ENCODE measurements at regions not wholly inside any gene's neighbourhood (a gene's known extent, or its start where the extent isn't known, plus 50 kb on each side); places are given as distances from the start of the nearest gene placed in this dataset.

DNA sequence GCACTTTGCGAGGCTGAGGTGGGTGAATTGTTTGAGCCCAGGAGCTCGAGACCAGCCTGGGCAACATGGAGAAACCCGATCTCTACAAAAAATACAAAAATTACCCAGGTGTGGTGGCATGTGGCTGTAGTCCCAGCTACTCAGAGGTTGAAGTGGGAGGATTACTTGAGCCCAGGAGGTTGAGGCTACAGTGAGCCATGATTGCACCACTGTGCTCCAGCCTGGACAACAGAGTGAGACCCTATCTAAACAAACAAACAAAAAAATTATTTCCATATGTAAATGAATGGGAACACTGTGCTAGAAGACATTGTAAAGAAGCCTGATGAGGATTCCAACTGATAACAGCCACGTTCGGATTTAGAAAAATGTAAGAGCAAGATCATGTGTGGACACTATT, 154.2 kb downstream of the ZFP64 start:
- Histone ChIP-seq H3K4me1 (ENCODE audit: control insufficient read depth, low read length) (no peaks in the 10 kb centered on the region), H3K36me3 (ENCODE audit: control insufficient read depth, low read length) (no peaks in the 10 kb centered on the region)
- TF ChIP-seq, protein P1, sequence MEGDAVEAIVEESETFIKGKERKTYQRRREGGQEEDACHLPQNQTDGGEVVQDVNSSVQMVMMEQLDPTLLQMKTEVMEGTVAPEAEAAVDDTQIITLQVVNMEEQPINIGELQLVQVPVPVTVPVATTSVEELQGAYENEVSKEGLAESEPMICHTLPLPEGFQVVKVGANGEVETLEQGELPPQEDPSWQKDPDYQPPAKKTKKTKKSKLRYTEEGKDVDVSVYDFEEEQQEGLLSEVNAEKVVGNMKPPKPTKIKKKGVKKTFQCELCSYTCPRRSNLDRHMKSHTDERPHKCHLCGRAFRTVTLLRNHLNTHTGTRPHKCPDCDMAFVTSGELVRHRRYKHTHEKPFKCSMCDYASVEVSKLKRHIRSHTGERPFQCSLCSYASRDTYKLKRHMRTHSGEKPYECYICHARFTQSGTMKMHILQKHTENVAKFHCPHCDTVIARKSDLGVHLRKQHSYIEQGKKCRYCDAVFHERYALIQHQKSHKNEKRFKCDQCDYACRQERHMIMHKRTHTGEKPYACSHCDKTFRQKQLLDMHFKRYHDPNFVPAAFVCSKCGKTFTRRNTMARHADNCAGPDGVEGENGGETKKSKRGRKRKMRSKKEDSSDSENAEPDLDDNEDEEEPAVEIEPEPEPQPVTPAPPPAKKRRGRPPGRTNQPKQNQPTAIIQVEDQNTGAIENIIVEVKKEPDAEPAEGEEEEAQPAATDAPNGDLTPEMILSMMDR (IDR thresholded peaks at IDR 0.05; ENCODE audit: low read depth, low read length, poor library complexity, severe bottlenecking), result no peak
- TF ChIP-seq EZH2phosphoT487 (IDR thresholded peaks at IDR 0.05; ENCODE audit: borderline replicate concordance, low read length), result no peak

DNA sequence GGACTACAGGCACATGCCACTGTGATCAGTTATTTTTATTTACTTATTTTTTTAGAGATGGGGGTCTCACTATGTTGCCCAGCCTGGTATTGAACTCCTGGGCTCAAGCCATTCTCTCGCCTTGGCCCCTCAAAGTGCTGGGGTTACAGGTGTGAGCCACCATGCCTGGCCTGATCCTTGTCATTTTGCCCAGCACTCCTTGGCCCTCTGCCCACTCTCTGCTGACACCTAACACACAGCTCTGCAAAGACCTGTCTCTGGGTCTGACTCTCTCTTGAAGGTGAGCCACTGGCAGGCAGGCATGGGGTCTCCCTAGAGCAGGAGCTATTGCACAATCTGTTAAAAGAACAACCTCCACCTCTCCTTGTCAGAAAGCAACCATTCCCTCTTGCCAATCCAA, 155.6 kb downstream of the ZFP64 start:
- Histone ChIP-seq H3K36me3 (ENCODE audit: control insufficient read depth, low read length) (no peaks in the 10 kb centered on the region), H3K4me3 (ENCODE audit: low read length) (no peak overlapping the region), H3K27me3 (ENCODE audit: control insufficient read depth, low read length) (no peaks in the 10 kb centered on the region), H3K9me2 (replicated peaks; ENCODE audit: control insufficient read depth, low read length) (no peaks in the 10 kb centered on the region), H4K20me1 (ENCODE audit: control insufficient read depth, insufficient read depth, low read depth, low read length) (no peaks in the 10 kb centered on the region), H3K27ac (ENCODE audit: low read depth, low read length) (no peak overlapping the region), H3K4me2 (ENCODE audit: low read length) (no peak overlapping the region), H3F3A (ENCODE audit: control insufficient read depth, insufficient read depth) (no peaks in the 10 kb centered on the region), H3K79me2 (ENCODE audit: control insufficient read depth, low read length) (no peaks in the 10 kb centered on the region), H3K9me3 (ENCODE audit: control insufficient read depth, insufficient read depth, low read length) (no peaks in the 10 kb centered on the region), H3K4me1 (ENCODE audit: control insufficient read depth, low read length) (no peaks in the 10 kb centered on the region)
- no peak for TF ChIP-seq EZH2phosphoT487 (IDR thresholded peaks at IDR 0.05; ENCODE audit: borderline replicate concordance, low read length)
- TF ChIP-seq, protein P1 (IDR thresholded peaks at IDR 0.05; ENCODE audit: low read depth, low read length, poor library complexity, severe bottlenecking), result no peak

More for the DNA sequence above, 154.2 kb downstream of the ZFP64 start:
- H3K27me3 ChIP-seq (ENCODE audit: control insufficient read depth, low read length), result no peaks in the 10 kb centered on the region
- no peaks in the 10 kb centered on the region for H3K79me2 ChIP-seq (ENCODE audit: control insufficient read depth, low read length)
- no peaks in the 10 kb centered on the region for H3F3A ChIP-seq (ENCODE audit: control insufficient read depth, insufficient read depth)
- no peak overlapping the region for H3K27ac ChIP-seq (ENCODE audit: low read depth, low read length)
- no peak overlapping the region for H3K4me3 ChIP-seq (ENCODE audit: low read length)
- no peaks in the 10 kb centered on the region for H4K20me1 ChIP-seq (ENCODE audit: control insufficient read depth, insufficient read depth, low read depth, low read length)
- no peak overlapping the region for H3K4me2 ChIP-seq (ENCODE audit: low read length)
- H3K9me2 ChIP-seq (replicated peaks; ENCODE audit: control insufficient read depth, low read length), result no peaks in the 10 kb centered on the region
- no peaks in the 10 kb centered on the region for H3K9me3 ChIP-seq (ENCODE audit: control insufficient read depth, insufficient read depth, low read length)

DNA sequence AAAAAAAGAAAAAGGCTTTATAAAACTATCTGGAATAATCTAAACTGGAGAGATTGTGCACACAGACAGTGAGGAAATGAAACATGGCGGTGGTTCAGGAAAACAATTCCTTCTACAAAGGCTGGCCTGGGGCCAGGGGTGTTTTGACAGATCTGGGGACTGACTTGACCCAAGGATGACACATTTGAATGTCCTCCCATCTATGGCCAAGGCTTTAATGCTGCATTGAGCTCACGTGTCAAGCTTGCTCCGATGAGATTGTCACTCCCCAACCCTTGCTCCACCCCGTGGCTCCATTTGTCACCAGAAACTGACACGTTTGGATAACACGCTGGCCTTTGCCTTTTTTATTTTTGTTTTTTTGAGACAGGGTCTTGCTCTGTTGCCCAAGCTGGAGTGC, 156.1 kb downstream of the ZFP64 start:
- no peak for TF ChIP-seq EZH2phosphoT487 (IDR thresholded peaks at IDR 0.05; ENCODE audit: borderline replicate concordance, low read length)
- TF ChIP-seq, protein P1 (IDR thresholded peaks at IDR 0.05; ENCODE audit: low read depth, low read length, poor library complexity, severe bottlenecking), result no peak
- Histone ChIP-seq H3K9me2 (replicated peaks; ENCODE audit: control insufficient read depth, low read length) (no peaks in the 10 kb centered on the region), H3K79me2 (ENCODE audit: control insufficient read depth, low read length) (no peaks in the 10 kb centered on the region), H3K4me1 (ENCODE audit: control insufficient read depth, low read length) (no peaks in the 10 kb centered on the region), H3K4me3 (ENCODE audit: low read length) (no peak overlapping the region), H3K9me3 (ENCODE audit: control insufficient read depth, insufficient read depth, low read length) (no peaks in the 10 kb centered on the region), H3K27ac (ENCODE audit: low read depth, low read length) (no peak overlapping the region), H3K4me2 (ENCODE audit: low read length) (no peak overlapping the region), H3F3A (ENCODE audit: control insufficient read depth, insufficient read depth) (no peaks in the 10 kb centered on the region), H3K27me3 (ENCODE audit: control insufficient read depth, low read length) (no peaks in the 10 kb centered on the region), H4K20me1 (ENCODE audit: control insufficient read depth, insufficient read depth, low read depth, low read length) (no peaks in the 10 kb centered on the region), H3K36me3 (ENCODE audit: control insufficient read depth, low read length) (no peaks in the 10 kb centered on the region)

DNA sequence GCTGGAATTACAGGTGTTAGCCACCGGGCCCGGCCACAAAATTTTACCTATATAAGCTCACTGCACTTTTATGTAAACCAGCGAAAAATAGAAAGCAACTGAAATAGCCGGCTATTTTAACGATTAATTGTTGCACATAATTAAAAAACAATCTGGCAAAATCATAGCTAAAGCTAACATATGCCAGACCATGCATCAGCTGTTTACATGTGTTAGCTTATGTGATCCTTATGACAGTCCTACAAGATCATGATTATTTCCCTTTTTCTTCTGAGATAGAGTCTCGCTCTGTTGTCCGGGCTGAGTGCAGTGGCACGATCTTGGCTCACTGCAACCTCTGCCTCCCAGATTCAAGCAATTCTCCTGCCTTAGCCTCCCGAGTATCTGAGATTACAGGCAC, 157.0 kb downstream of the ZFP64 start:
- Histone ChIP-seq H4K20me1 (ENCODE audit: control insufficient read depth, insufficient read depth, low read depth, low read length) (no peaks in the 10 kb centered on the region), H3K79me2 (ENCODE audit: control insufficient read depth, low read length) (no peaks in the 10 kb centered on the region), H3K4me1 (ENCODE audit: control insufficient read depth, low read length) (no peaks in the 10 kb centered on the region), H3K36me3 (ENCODE audit: control insufficient read depth, low read length) (no peaks in the 10 kb centered on the region), H3K4me3 (ENCODE audit: low read length) (no peak overlapping the region), H3K9me2 (replicated peaks; ENCODE audit: control insufficient read depth, low read length) (no peaks in the 10 kb centered on the region), H3K27ac (ENCODE audit: low read depth, low read length) (no peak overlapping the region), H3K27me3 (ENCODE audit: control insufficient read depth, low read length) (no peaks in the 10 kb centered on the region), H3K4me2 (ENCODE audit: low read length) (no peak overlapping the region), H3K9me3 (ENCODE audit: control insufficient read depth, insufficient read depth, low read length) (no peaks in the 10 kb centered on the region), H3F3A (ENCODE audit: control insufficient read depth, insufficient read depth) (no peaks in the 10 kb centered on the region)
- TF ChIP-seq EZH2phosphoT487 (IDR thresholded peaks at IDR 0.05; ENCODE audit: borderline replicate concordance, low read length), result no peak
- TF ChIP-seq, protein P1 (IDR thresholded peaks at IDR 0.05; ENCODE audit: low read depth, low read length, poor library complexity, severe bottlenecking), result no peak
